ENCODE measurements at regions not wholly inside any gene's neighbourhood (a gene's known extent, or its start where the extent isn't known, plus 50 kb on each side); places are given as distances from the start of the nearest gene placed in this dataset.

- TF ChIP-seq USF1 (IDR thresholded peaks at IDR 0.05) (no peak), CREB1 (IDR thresholded peaks at IDR 0.05; ENCODE audit: low read depth) (no peak), EP300 (IDR thresholded peaks at IDR 0.05; ENCODE audit: borderline replicate concordance) (no peak), TAF1 (IDR thresholded peaks at IDR 0.05; ENCODE audit: low read depth) (no peak), MAX (IDR thresholded peaks at IDR 0.05) (no peak), CEBPB (IDR thresholded peaks at IDR 0.05) (no peak), YY1 (IDR thresholded peaks at IDR 0.05; ENCODE audit: low read depth) (no peak), NFIC (IDR thresholded peaks at IDR 0.05) (no peak), ZBTB7A (IDR thresholded peaks at IDR 0.05; ENCODE audit: low read depth) (no peak), TCF12 (IDR thresholded peaks at IDR 0.05; ENCODE audit: low read depth) (no peak), RAD21 (IDR thresholded peaks at IDR 0.05; ENCODE audit: low read depth) (no peak), FOXM1 (IDR thresholded peaks at IDR 0.05; ENCODE audit: borderline replicate concordance, low read depth) (no peak), TEAD4 (IDR thresholded peaks at IDR 0.05) (no peak), EGR1 (IDR thresholded peaks at IDR 0.05) (no peak)
- TF ChIP-seq, protein P1, sequence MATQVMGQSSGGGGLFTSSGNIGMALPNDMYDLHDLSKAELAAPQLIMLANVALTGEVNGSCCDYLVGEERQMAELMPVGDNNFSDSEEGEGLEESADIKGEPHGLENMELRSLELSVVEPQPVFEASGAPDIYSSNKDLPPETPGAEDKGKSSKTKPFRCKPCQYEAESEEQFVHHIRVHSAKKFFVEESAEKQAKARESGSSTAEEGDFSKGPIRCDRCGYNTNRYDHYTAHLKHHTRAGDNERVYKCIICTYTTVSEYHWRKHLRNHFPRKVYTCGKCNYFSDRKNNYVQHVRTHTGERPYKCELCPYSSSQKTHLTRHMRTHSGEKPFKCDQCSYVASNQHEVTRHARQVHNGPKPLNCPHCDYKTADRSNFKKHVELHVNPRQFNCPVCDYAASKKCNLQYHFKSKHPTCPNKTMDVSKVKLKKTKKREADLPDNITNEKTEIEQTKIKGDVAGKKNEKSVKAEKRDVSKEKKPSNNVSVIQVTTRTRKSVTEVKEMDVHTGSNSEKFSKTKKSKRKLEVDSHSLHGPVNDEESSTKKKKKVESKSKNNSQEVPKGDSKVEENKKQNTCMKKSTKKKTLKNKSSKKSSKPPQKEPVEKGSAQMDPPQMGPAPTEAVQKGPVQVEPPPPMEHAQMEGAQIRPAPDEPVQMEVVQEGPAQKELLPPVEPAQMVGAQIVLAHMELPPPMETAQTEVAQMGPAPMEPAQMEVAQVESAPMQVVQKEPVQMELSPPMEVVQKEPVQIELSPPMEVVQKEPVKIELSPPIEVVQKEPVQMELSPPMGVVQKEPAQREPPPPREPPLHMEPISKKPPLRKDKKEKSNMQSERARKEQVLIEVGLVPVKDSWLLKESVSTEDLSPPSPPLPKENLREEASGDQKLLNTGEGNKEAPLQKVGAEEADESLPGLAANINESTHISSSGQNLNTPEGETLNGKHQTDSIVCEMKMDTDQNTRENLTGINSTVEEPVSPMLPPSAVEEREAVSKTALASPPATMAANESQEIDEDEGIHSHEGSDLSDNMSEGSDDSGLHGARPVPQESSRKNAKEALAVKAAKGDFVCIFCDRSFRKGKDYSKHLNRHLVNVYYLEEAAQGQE (IDR thresholded peaks at IDR 0.05; ENCODE audit: low read depth) = no peak
Observed at GRCh38 chr5:124907098-124907644, 160.7 kb upstream of the ZNF608 start.

DNA sequence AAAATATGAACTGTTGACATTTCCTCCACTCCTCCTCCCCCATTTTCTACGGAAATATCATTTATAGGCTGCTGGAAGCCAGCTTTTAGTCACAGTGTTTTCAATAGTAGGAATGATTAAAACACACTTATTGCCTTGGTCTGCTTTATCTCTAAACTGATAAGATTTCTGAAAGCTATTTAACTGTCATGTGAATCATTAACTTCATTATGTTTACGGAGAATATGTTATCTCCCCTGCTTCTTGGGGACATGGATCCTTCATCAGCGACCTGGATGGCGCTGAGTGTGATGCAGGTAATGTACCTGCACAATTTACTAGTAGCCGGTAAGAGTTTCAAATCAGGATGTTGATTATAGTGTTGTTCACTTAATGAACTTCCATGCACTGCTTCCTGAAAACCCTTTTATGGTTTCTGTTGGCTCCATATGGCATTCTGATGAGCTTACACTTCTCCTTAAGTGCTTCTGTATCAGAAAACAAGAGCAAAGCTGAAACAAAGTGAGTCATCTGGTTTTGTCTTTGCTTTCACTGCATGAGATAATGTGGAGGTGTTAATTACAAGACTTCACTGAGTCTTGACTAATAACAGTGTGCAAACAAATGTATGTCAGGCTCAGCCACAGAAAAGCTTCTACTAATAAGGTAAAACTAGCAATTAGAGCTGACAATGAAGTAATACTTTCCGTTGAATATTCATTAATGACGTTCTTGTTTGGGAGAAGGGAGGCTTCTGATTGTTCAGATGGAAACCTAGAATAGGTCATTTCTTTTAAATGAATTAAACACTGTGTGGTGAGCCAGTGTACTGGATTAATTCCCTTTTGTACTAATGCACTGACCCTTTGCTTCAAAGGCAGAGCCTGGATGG, 162.4 kb upstream of the ZNF608 start:
- TF ChIP-seq EGR1 (IDR thresholded peaks at IDR 0.05) = no peak
- no peak for TF ChIP-seq USF1 (IDR thresholded peaks at IDR 0.05)
- TF ChIP-seq, protein P1 (IDR thresholded peaks at IDR 0.05; ENCODE audit: low read depth) = no peak
- no peak for TF ChIP-seq NFIC (IDR thresholded peaks at IDR 0.05)
- no peak for TF ChIP-seq CREB1 (IDR thresholded peaks at IDR 0.05; ENCODE audit: low read depth)
- TF ChIP-seq TCF12 (IDR thresholded peaks at IDR 0.05; ENCODE audit: low read depth) = no peak
- no peak for TF ChIP-seq CEBPB (IDR thresholded peaks at IDR 0.05)
- no peak for TF ChIP-seq EP300 (IDR thresholded peaks at IDR 0.05; ENCODE audit: borderline replicate concordance)
- no peak for TF ChIP-seq MAX (IDR thresholded peaks at IDR 0.05)
- no peak for TF ChIP-seq TEAD4 (IDR thresholded peaks at IDR 0.05)
- TF ChIP-seq FOXM1 (IDR thresholded peaks at IDR 0.05; ENCODE audit: borderline replicate concordance, low read depth) = no peak
- no peak for TF ChIP-seq TAF1 (IDR thresholded peaks at IDR 0.05; ENCODE audit: low read depth)
- TF ChIP-seq YY1 (IDR thresholded peaks at IDR 0.05; ENCODE audit: low read depth) = no peak
- TF ChIP-seq ZBTB7A (IDR thresholded peaks at IDR 0.05; ENCODE audit: low read depth) = no peak

DNA sequence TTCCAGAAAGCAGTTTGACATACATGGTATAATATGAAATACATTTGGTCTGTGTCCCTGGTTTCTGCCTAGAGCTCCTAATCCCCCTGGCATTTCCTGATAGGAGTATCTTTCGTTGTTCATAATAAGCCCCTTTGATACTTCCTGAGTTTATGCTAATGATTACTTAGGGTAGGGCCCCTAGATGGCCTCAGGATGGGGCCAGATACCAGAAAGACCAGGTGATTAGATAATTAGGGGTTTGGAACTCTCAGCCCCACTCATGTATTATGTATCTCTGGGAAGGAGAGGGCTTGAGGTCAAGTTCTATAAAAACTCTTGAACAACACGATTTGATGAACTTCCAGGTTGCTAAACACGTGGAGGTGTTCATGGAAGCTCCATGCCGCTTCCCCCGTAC, 163.3 kb upstream of the ZNF608 start:
- TF ChIP-seq EGR1 (IDR thresholded peaks at IDR 0.05) = no peak
- TF ChIP-seq CEBPB (IDR thresholded peaks at IDR 0.05) = no peak

DNA sequence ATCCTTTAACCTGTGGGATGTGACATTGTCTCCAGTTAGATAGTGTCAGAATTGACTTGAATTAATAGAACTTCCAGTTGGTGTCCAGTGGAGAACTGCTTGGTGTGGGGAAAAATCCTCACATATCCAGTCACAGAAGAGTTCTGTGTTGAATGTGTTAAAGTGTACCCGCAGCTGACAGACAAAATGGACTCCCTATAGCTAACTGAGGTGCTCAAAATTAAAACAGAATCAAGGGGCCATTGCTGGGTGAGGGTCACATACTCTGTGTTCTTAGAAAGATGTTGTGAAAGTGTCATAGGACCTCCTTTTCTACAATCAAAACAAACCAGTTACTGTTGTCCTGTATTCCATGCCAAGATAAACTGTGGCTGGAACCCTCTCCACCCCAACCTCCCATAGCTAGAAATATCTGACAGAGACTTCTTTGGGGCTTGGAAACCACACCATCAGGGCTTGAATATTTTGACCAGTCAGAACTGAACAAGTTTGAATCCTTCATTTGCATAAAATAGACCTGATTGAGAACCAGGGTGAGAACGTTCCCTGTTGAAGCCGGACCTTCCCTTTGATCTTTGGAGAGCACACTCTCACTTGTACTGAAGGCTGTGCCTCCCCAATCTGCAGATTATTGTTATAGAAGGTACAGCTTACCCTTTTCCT, 164.0 kb upstream of the ZNF608 start:
- no peak for TF ChIP-seq TEAD4 (IDR thresholded peaks at IDR 0.05)
- TF ChIP-seq, protein P1 (IDR thresholded peaks at IDR 0.05; ENCODE audit: low read depth) = no peak
- TF ChIP-seq USF1 (IDR thresholded peaks at IDR 0.05) = no peak
- no peak for TF ChIP-seq EGR1 (IDR thresholded peaks at IDR 0.05)
- TF ChIP-seq EP300 (IDR thresholded peaks at IDR 0.05; ENCODE audit: borderline replicate concordance) = no peak
- no peak for TF ChIP-seq TCF12 (IDR thresholded peaks at IDR 0.05; ENCODE audit: low read depth)
- TF ChIP-seq YY1 (IDR thresholded peaks at IDR 0.05; ENCODE audit: low read depth) = no peak
- TF ChIP-seq NFIC (IDR thresholded peaks at IDR 0.05) = no peak
- no peak for TF ChIP-seq ZBTB7A (IDR thresholded peaks at IDR 0.05; ENCODE audit: low read depth)
- no peak for TF ChIP-seq RAD21 (IDR thresholded peaks at IDR 0.05; ENCODE audit: low read depth)
- TF ChIP-seq MAX (IDR thresholded peaks at IDR 0.05) = no peak
- TF ChIP-seq CREB1 (IDR thresholded peaks at IDR 0.05; ENCODE audit: low read depth) = no peak
- no peak for TF ChIP-seq FOXM1 (IDR thresholded peaks at IDR 0.05; ENCODE audit: borderline replicate concordance, low read depth)
